IPS-18c (cell line): ENCODE measurements at regions not wholly inside any gene's neighbourhood (a gene's known extent, or its start where the extent isn't known, plus 50 kb on each side); places are given as distances from the start of the nearest gene placed in this dataset.

ENCODE experiments used
- H3K4me3 ChIP-seq: 2 replicates; pipeline ENCODE4 v1.7.0; 2013; ENCODE audit warnings: low read depth, mild to moderate bottlenecking, low read length, moderate library complexity; ENCODE audit not compliant: insufficient read depth
- H3K9me3 ChIP-seq: one replicate; pipeline ENCODE4 v1.6.1; 2013; ENCODE audit warnings: mild to moderate bottlenecking, low read length, moderate library complexity; ENCODE audit not compliant: control insufficient read depth, insufficient read depth

- Histone ChIP-seq H3K4me3 (no peak overlapping the region), H3K9me3 (no peaks in the 10 kb centered on the region)
These were observed 601.5 kb upstream of the GCFC2 start for GRCh38 chr2:76312236-76312635.

GRCh38 chr2:76311728-76312127, 601.0 kb upstream of the GCFC2 start:
- Histone ChIP-seq H3K4me3 (no peak overlapping the region), H3K9me3 (no peaks in the 10 kb centered on the region)

- H3K9me3 ChIP-seq: no peaks in the 10 kb centered on the region
These were observed 600.3 kb upstream of the GCFC2 start for GRCh38 chr2:76310894-76311633.

GRCh38 chr2:76307495-76307894, 596.8 kb upstream of the GCFC2 start:
- H3K4me3 ChIP-seq: no peak overlapping the region
- no peaks in the 10 kb centered on the region for H3K9me3 ChIP-seq

More at GRCh38 chr2:76310894-76311633, 600.3 kb upstream of the GCFC2 start:
- H3K4me3 ChIP-seq: no peak overlapping the region

- Histone ChIP-seq H3K9me3 (no peaks in the 10 kb centered on the region), H3K4me3 (no peak overlapping the region)
These were observed 587.3 kb upstream of the GCFC2 start for GRCh38 chr2:76298041-76298440.

- no peaks in the 10 kb centered on the region for H3K9me3 ChIP-seq
- no peak overlapping the region for H3K4me3 ChIP-seq
These were observed 585.7 kb upstream of the GCFC2 start for GRCh38 chr2:76296438-76296837.

GRCh38 chr2:76295762-76296161, 585.0 kb upstream of the GCFC2 start:
- Histone ChIP-seq H3K9me3 (no peaks in the 10 kb centered on the region), H3K4me3 (no peak overlapping the region)

- no peak overlapping the region for H3K4me3 ChIP-seq
- H3K9me3 ChIP-seq: no peaks in the 10 kb centered on the region
These were observed 577.9 kb upstream of the GCFC2 start for GRCh38 chr2:76288598-76288997.

GRCh38 chr2:76288146-76288545, 577.4 kb upstream of the GCFC2 start:
- Histone ChIP-seq H3K4me3 (no peak overlapping the region), H3K9me3 (no peaks in the 10 kb centered on the region)

- Histone ChIP-seq H3K4me3 (no peak overlapping the region), H3K9me3 (no peaks in the 10 kb centered on the region)
These were observed 572.6 kb upstream of the GCFC2 start for GRCh38 chr2:76283350-76283749.

- no peak overlapping the region for H3K4me3 ChIP-seq
- H3K9me3 ChIP-seq: no peaks in the 10 kb centered on the region
These were observed 570.6 kb upstream of the GCFC2 start for GRCh38 chr2:76281156-76281841.

GRCh38 chr2:76280686-76281085, 570.0 kb upstream of the GCFC2 start:
- no peak overlapping the region for H3K4me3 ChIP-seq
- no peaks in the 10 kb centered on the region for H3K9me3 ChIP-seq

- H3K9me3 ChIP-seq: no peaks in the 10 kb centered on the region
- no peak overlapping the region for H3K4me3 ChIP-seq
These were observed 568.4 kb upstream of the GCFC2 start for GRCh38 chr2:76279142-76279541.

- Histone ChIP-seq H3K9me3 (no peaks in the 10 kb centered on the region), H3K4me3 (no peak overlapping the region)
These were observed 565.1 kb upstream of the GCFC2 start for GRCh38 chr2:76275788-76276187.

- Histone ChIP-seq H3K4me3 (no peak overlapping the region), H3K9me3 (no peaks in the 10 kb centered on the region)
These were observed 564.0 kb upstream of the GCFC2 start for GRCh38 chr2:76274676-76275075.

GRCh38 chr2:76274160-76274559, 563.4 kb upstream of the GCFC2 start:
- no peak overlapping the region for H3K4me3 ChIP-seq
- H3K9me3 ChIP-seq: no peaks in the 10 kb centered on the region

- no peaks in the 10 kb centered on the region for H3K9me3 ChIP-seq
These were observed 559.5 kb upstream of the GCFC2 start for GRCh38 chr2:76270096-76270710.

GRCh38 chr2:76268902-76269620, 558.3 kb upstream of the GCFC2 start:
- Histone ChIP-seq H3K4me3 (no peak overlapping the region), H3K9me3 (no peaks in the 10 kb centered on the region)

More at GRCh38 chr2:76270096-76270710, 559.5 kb upstream of the GCFC2 start:
- no peak overlapping the region for H3K4me3 ChIP-seq
